SU-DHL-6 (cell line): ENCODE measurements at regions not wholly inside any gene's neighbourhood (a gene's known extent, or its start where the extent isn't known, plus 50 kb on each side); places are given as distances from the start of the nearest gene placed in this dataset.

ENCODE experiments used
- H2AFZ ChIP-seq: fragments of 200-600 bp; sonication (generic); 2 replicates; pipeline ENCODE4 v1.6.1; 2014; ENCODE audit warnings: low read depth, mild to moderate bottlenecking, moderate library complexity, mixed read lengths, antibody characterized with exemption, low read length; ENCODE audit not compliant: severe bottlenecking
- H3F3A ChIP-seq: fragments of 200-600 bp; shearing (Covaris generic); 2 replicates; pipeline ENCODE4 v1.6.0; 2016; ENCODE audit warnings: antibody characterized with exemption, mild to moderate bottlenecking; ENCODE audit not compliant: insufficient read depth
- H3K27ac ChIP-seq: fragments of 200-600 bp; sonication (generic); 2 replicates; pipeline ENCODE4 v1.5.1; 2016; ENCODE audit warnings: low read depth, mild to moderate bottlenecking, low read length, moderate library complexity, mixed read lengths
- H3K27me3 ChIP-seq: fragments of 200-600 bp; sonication (generic), shearing (Covaris generic); 2 replicates; pipeline ENCODE4 v1.6.0; 2014; ENCODE audit warnings: mild to moderate bottlenecking, low read length
- H3K36me3 ChIP-seq: fragments of 200-600 bp; sonication (generic); 2 replicates; pipeline ENCODE4 v1.6.1; 2014; ENCODE audit warnings: mild to moderate bottlenecking, low read length, mixed read lengths
- H3K4me2 ChIP-seq: fragments of 300-600, 200-600 bp; shearing (Covaris generic), sonication (generic); 2 replicates; pipeline ENCODE4 v1.6.0; 2014; ENCODE audit warnings: low read length, low read depth, mild to moderate bottlenecking; ENCODE audit not compliant: poor library complexity, severe bottlenecking
- H3K4me3 ChIP-seq: fragments of 200-600 bp; sonication (generic); 2 replicates; pipeline ENCODE4 v1.5.1; 2014; ENCODE audit warnings: antibody characterized with exemption, low read length, mild to moderate bottlenecking, mixed read lengths; ENCODE audit not compliant: insufficient read depth, poor library complexity, severe bottlenecking
- H3K79me2 ChIP-seq: fragments of 200-600 bp; sonication (generic); 2 replicates; pipeline ENCODE4 v1.6.1; 2014; ENCODE audit warnings: mild to moderate bottlenecking, low read length, moderate library complexity; ENCODE audit not compliant: insufficient read depth
- H3K9ac ChIP-seq: fragments of 200-600 bp; sonication (generic); 2 replicates; pipeline ENCODE4 v1.7.0; 2014; ENCODE audit warnings: mild to moderate bottlenecking, low read length
- H3K9me2 ChIP-seq: fragments of 200-600 bp; sonication (generic); replicated peaks from 2 replicates; pipeline ENCODE4 v1.6.1; 2014; ENCODE audit warnings: low read length; ENCODE audit not compliant: insufficient read depth
- H3K9me3 ChIP-seq: fragments of 200-600 bp; sonication (generic); 2 replicates; pipeline ENCODE4 v1.6.1; 2014; ENCODE audit warnings: low read length, mixed read lengths; ENCODE audit not compliant: insufficient read depth
- H4K20me1 ChIP-seq: fragments of 200-600 bp; sonication (generic); 2 replicates; pipeline ENCODE4 v1.6.1; 2014; ENCODE audit warnings: low read depth, mild to moderate bottlenecking, antibody characterized with exemption, low read length, moderate library complexity, mixed read lengths
- CTCF ChIP-seq: fragments of 200-600 bp; sonication (generic); IDR thresholded peaks from one replicate; pipeline ENCODE4 v1.5.1; 2017; ENCODE audit warnings: antibody characterized with exemption, mild to moderate bottlenecking, low read length, moderate library complexity; ENCODE audit not compliant: insufficient read depth, poor library complexity, severe bottlenecking
- EZH2phosphoT487 ChIP-seq: fragments of 200-600 bp; sonication (generic), shearing (Covaris generic); conservative IDR thresholded peaks from 2 replicates; pipeline ENCODE4 v1.6.1; 2018; ENCODE audit warnings: mild to moderate bottlenecking, antibody characterized with exemption, low read length, moderate library complexity, mixed read lengths

- H2AFZ ChIP-seq: no peak overlapping the region
- no peak overlapping the region for H3K27ac ChIP-seq
- H3K4me3 ChIP-seq: no peak overlapping the region
- no peak overlapping the region for H3K9ac ChIP-seq
- H4K20me1 ChIP-seq: no peaks in the 10 kb centered on the region
- no peaks in the 10 kb centered on the region for H3K36me3 ChIP-seq
- no peaks in the 10 kb centered on the region for H3K79me2 ChIP-seq
- no peak for TF ChIP-seq CTCF
- no peaks in the 10 kb centered on the region for H3K9me3 ChIP-seq
- H3K4me2 ChIP-seq: no peak overlapping the region
- no peaks in the 10 kb centered on the region for H3K27me3 ChIP-seq
- no peaks in the 10 kb centered on the region for H3K9me2 ChIP-seq
- no peaks in the 10 kb centered on the region for H3F3A ChIP-seq
Measured at GRCh38 chr16:79386299-79386698, 214.2 kb downstream of the MAF start.

GRCh38 chr16:79381603-79382042 is 218.9 kb downstream of the MAF start:
- Histone ChIP-seq H3K27ac (no peak overlapping the region), H3K4me3 (no peak overlapping the region), H3F3A (no peaks in the 10 kb centered on the region), H3K9me2 (no peaks in the 10 kb centered on the region), H3K27me3 (no peaks in the 10 kb centered on the region), H3K79me2 (no peaks in the 10 kb centered on the region), H3K9me3 (no peaks in the 10 kb centered on the region), H3K4me2 (no peak overlapping the region), H3K9ac (no peak overlapping the region), H4K20me1 (no peaks in the 10 kb centered on the region), H3K36me3 (no peaks in the 10 kb centered on the region), H2AFZ (no peak overlapping the region)
- TF ChIP-seq CTCF (no peak), EZH2phosphoT487 (no peak)

- Histone ChIP-seq H3F3A (no peaks in the 10 kb centered on the region), H3K4me2 (no peak overlapping the region), H4K20me1 (no peaks in the 10 kb centered on the region), H3K9me2 (no peaks in the 10 kb centered on the region), H3K36me3 (no peaks in the 10 kb centered on the region), H3K9me3 (no peaks in the 10 kb centered on the region), H3K79me2 (no peaks in the 10 kb centered on the region), H3K4me3 (no peak overlapping the region), H3K9ac (no peak overlapping the region), H3K27ac (no peak overlapping the region), H3K27me3 (no peaks in the 10 kb centered on the region), H2AFZ (no peak overlapping the region)
- TF ChIP-seq CTCF (no peak), EZH2phosphoT487 (no peak)
Measured at GRCh38 chr16:79380995-79381602, 219.4 kb downstream of the MAF start.
